ENCODE measurements at regions not wholly inside any gene's neighbourhood (a gene's known extent, or its start where the extent isn't known, plus 50 kb on each side); places are given as distances from the start of the nearest gene placed in this dataset.

DNA sequence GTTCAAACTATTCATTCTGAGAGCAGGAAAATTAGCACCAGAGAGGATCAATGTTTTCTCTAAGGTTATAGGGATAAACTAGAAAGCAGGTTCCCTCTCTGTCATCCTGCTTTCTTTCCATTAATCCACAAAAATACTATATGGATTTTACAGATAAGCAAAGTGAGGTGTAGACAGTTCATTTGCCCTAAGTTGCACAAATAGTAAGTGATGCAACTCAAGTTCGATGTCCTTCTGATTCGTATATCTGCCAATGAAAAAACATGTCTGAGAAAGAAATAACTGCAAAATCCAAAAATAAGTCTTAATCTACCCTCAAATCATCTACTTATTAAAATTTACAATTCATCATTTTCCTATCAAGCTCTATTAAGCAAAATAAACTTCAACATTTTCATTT lies 254.6 kb upstream of the USP15 start:
- H3K27me3 Mint-ChIP-seq (ENCODE audit: low read depth) = no peaks in the 10 kb centered on the region
- H3K4me1 Mint-ChIP-seq = peaks cover 2% of the 10 kb centered on the region; the same call in 1 of the 2 replicates
- no peak overlapping the region for H3K27ac Mint-ChIP-seq
- DNase-seq (ENCODE audit: low spot score) (no peak), ATAC-seq (no peak)
- H3K4me3 Mint-ChIP-seq = no peak overlapping the region
- no peak for TF ChIP-seq CREB1 (CRISPR knock-in tag; IDR thresholded peaks at IDR 0.05)
- TF ChIP-seq IRF2 (CRISPR knock-in tag; IDR thresholded peaks at IDR 0.05; ENCODE audit: borderline replicate concordance, low read depth) = no peak
- TF ChIP-seq, protein P1, sequence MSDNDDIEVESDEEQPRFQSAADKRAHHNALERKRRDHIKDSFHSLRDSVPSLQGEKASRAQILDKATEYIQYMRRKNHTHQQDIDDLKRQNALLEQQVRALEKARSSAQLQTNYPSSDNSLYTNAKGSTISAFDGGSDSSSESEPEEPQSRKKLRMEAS (CRISPR knock-in tag; IDR thresholded peaks at IDR 0.05) = no peak
- TF ChIP-seq ZNF423 (CRISPR knock-in tag; IDR thresholded peaks at IDR 0.05) = no peak
- no peak for TF ChIP-seq FOXJ3 (CRISPR knock-in tag; IDR thresholded peaks at IDR 0.05; ENCODE audit: borderline replicate concordance)
- TF ChIP-seq ZNF396 (CRISPR knock-in tag; IDR thresholded peaks at IDR 0.05; ENCODE audit: borderline replicate concordance) = no peak
- POLR2A ChIA-PET = no interaction called here
- no peaks in the 10 kb centered on the region for H3K36me3 Mint-ChIP-seq
- 0 out of 2 replicates have a peak, but pooled peaks cover 3% of the 10 kb centered on the region for H3K9me3 Mint-ChIP-seq
- CTCF ChIA-PET = interaction anchor here (0.9 kb wide), 1 partner anchor 187 kb away, joined by 4 read pairs; no protein-coding TSS in a partner anchor

DNA sequence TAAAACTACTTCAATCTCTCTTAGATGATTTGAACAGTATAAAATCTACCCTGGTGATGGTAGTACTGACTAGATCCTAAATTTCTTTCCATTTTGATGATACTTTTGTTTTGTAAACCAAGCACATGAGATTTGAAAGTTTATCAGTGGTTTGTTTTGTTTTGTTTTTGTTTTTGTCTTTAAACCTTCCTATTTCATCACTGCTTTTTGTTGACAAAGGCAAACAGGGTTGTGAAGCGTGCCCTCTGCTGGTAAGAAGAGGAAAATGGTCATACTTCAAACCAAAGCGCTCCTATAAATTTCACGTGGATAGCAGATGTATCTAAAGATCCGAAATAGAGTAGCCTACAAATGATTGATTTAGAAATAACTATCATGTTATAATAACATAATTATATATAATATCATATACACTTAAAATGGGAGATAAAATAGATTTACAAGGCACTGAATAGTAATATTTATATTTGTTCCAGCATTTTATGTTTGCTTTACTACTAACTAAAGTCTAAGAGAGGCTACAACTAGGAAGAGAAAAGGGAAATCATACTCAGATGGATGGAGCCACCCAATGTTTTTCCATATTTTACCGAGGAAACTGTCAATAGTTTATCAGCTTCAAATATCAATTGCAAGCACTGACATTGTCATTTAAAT lies 254.0 kb upstream of the USP15 start:
- H3K4me3 Mint-ChIP-seq = no peak overlapping the region
- 0 out of 2 replicates have a peak, but pooled peaks cover 6% of the 10 kb centered on the region for H3K9me3 Mint-ChIP-seq
- CTCF ChIA-PET = interaction anchor here (0.9 kb wide), 1 partner anchor 187 kb away, joined by 4 read pairs; no protein-coding TSS in a partner anchor
- POLR2A ChIA-PET = no interaction called here
- DNase-seq (ENCODE audit: low spot score) (peak; percentile 23), ATAC-seq (no peak)
- H3K4me1 Mint-ChIP-seq = peaks cover 2% of the 10 kb centered on the region; the same call in 1 of the 2 replicates
- no peaks in the 10 kb centered on the region for H3K36me3 Mint-ChIP-seq
- no peaks in the 10 kb centered on the region for H3K27me3 Mint-ChIP-seq (ENCODE audit: low read depth)
- peak overlapping the region; percentile 76 for H3K27ac Mint-ChIP-seq
- TF ChIP-seq, protein P2, sequence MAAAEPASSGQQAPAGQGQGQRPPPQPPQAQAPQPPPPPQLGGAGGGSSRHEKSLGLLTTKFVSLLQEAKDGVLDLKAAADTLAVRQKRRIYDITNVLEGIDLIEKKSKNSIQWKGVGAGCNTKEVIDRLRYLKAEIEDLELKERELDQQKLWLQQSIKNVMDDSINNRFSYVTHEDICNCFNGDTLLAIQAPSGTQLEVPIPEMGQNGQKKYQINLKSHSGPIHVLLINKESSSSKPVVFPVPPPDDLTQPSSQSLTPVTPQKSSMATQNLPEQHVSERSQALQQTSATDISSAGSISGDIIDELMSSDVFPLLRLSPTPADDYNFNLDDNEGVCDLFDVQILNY (CRISPR knock-in tag; IDR thresholded peaks at IDR 0.05) = no peak
- no peak for TF ChIP-seq ZNF232 (CRISPR knock-in tag; IDR thresholded peaks at IDR 0.05)
- TF ChIP-seq, protein P3, sequence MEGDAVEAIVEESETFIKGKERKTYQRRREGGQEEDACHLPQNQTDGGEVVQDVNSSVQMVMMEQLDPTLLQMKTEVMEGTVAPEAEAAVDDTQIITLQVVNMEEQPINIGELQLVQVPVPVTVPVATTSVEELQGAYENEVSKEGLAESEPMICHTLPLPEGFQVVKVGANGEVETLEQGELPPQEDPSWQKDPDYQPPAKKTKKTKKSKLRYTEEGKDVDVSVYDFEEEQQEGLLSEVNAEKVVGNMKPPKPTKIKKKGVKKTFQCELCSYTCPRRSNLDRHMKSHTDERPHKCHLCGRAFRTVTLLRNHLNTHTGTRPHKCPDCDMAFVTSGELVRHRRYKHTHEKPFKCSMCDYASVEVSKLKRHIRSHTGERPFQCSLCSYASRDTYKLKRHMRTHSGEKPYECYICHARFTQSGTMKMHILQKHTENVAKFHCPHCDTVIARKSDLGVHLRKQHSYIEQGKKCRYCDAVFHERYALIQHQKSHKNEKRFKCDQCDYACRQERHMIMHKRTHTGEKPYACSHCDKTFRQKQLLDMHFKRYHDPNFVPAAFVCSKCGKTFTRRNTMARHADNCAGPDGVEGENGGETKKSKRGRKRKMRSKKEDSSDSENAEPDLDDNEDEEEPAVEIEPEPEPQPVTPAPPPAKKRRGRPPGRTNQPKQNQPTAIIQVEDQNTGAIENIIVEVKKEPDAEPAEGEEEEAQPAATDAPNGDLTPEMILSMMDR (IDR thresholded peaks at IDR 0.05) = peak; percentile 70
- no peak for TF ChIP-seq KAT7 (CRISPR knock-in tag; IDR thresholded peaks at IDR 0.05; ENCODE audit: borderline replicate concordance)
- TF ChIP-seq ZBTB21 (CRISPR knock-in tag; IDR thresholded peaks at IDR 0.05; ENCODE audit: borderline replicate concordance) = no peak
- no peak for TF ChIP-seq GRHL2 (CRISPR knock-in tag; IDR thresholded peaks at IDR 0.05; ENCODE audit: insufficient replicate concordance, severe bottlenecking)
- no peak for TF ChIP-seq RELA (CRISPR knock-in tag; IDR thresholded peaks at IDR 0.05; ENCODE audit: borderline replicate concordance)

DNA sequence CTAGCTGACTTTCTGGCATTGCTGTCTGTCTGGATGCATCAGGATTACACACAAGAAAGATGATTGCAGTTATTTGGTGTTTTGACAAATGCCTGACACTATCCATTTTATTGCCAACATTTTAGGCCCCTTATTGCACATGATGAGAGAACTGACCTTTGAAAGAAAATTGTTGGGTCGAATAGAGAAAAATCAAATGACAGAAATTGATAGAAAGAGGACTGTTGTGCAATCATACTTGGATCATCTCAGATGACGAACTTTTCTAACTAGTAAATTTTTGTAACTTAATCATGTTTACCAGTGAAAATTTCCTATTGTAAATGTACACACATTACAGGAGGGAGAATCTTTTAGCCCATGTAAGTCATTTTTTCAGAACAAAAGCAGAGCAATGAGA lies 251.5 kb upstream of the USP15 start:
- peaks cover 2% of the 10 kb centered on the region; the same call in 1 of the 2 replicates for H3K4me1 Mint-ChIP-seq
- H3K36me3 Mint-ChIP-seq = no peaks in the 10 kb centered on the region
- DNase-seq (ENCODE audit: low spot score) (no peak), ATAC-seq (no peak)
- no peaks in the 10 kb centered on the region for H3K27me3 Mint-ChIP-seq (ENCODE audit: low read depth)
- no peak overlapping the region for H3K4me3 Mint-ChIP-seq
- CTCF ChIA-PET = no interaction called here
- no peak overlapping the region for H3K27ac Mint-ChIP-seq
- POLR2A ChIA-PET = no interaction called here
- H3K9me3 Mint-ChIP-seq = 0 out of 2 replicates have a peak, but pooled peaks cover 6% of the 10 kb centered on the region
- TF ChIP-seq, protein P4, sequence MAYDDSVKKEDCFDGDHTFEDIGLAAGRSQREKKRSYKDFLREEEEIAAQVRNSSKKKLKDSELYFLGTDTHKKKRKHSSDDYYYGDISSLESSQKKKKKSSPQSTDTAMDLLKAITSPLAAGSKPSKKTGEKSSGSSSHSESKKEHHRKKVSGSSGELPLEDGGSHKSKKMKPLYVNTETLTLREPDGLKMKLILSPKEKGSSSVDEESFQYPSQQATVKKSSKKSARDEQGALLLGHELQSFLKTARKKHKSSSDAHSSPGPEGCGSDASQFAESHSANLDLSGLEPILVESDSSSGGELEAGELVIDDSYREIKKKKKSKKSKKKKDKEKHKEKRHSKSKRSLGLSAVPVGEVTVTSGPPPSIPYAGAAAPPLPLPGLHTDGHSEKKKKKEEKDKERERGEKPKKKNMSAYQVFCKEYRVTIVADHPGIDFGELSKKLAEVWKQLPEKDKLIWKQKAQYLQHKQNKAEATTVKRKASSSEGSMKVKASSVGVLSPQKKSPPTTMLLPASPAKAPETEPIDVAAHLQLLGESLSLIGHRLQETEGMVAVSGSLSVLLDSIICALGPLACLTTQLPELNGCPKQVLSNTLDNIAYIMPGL (CRISPR knock-in tag; IDR thresholded peaks at IDR 0.05) = no peak
- TF ChIP-seq, protein P5, sequence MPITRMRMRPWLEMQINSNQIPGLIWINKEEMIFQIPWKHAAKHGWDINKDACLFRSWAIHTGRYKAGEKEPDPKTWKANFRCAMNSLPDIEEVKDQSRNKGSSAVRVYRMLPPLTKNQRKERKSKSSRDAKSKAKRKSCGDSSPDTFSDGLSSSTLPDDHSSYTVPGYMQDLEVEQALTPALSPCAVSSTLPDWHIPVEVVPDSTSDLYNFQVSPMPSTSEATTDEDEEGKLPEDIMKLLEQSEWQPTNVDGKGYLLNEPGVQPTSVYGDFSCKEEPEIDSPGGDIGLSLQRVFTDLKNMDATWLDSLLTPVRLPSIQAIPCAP (CRISPR knock-in tag; IDR thresholded peaks at IDR 0.05) = no peak
- TF ChIP-seq ZNF396 (CRISPR knock-in tag; IDR thresholded peaks at IDR 0.05; ENCODE audit: borderline replicate concordance) = no peak
- TF ChIP-seq ESRRA (CRISPR knock-in tag; IDR thresholded peaks at IDR 0.05; ENCODE audit: borderline replicate concordance) = no peak
- TF ChIP-seq, protein P6, sequence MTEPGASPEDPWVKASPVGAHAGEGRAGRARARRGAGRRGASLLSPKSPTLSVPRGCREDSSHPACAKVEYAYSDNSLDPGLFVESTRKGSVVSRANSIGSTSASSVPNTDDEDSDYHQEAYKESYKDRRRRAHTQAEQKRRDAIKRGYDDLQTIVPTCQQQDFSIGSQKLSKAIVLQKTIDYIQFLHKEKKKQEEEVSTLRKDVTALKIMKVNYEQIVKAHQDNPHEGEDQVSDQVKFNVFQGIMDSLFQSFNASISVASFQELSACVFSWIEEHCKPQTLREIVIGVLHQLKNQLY (CRISPR knock-in tag; IDR thresholded peaks at IDR 0.05) = no peak
- no peak for TF ChIP-seq ZNF423 (CRISPR knock-in tag; IDR thresholded peaks at IDR 0.05)
- TF ChIP-seq, protein P7, sequence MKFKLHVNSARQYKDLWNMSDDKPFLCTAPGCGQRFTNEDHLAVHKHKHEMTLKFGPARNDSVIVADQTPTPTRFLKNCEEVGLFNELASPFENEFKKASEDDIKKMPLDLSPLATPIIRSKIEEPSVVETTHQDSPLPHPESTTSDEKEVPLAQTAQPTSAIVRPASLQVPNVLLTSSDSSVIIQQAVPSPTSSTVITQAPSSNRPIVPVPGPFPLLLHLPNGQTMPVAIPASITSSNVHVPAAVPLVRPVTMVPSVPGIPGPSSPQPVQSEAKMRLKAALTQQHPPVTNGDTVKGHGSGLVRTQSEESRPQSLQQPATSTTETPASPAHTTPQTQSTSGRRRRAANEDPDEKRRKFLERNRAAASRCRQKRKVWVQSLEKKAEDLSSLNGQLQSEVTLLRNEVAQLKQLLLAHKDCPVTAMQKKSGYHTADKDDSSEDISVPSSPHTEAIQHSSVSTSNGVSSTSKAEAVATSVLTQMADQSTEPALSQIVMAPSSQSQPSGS (CRISPR knock-in tag; IDR thresholded peaks at IDR 0.05; ENCODE audit: borderline replicate concordance, low read depth) = no peak
- no peak for TF ChIP-seq EMX1 (CRISPR knock-in tag; IDR thresholded peaks at IDR 0.05)
- TF ChIP-seq, protein P1 (CRISPR knock-in tag; IDR thresholded peaks at IDR 0.05) = no peak
- TF ChIP-seq TEAD1 (CRISPR knock-in tag; IDR thresholded peaks at IDR 0.05) = no peak
- TF ChIP-seq, protein P8, sequence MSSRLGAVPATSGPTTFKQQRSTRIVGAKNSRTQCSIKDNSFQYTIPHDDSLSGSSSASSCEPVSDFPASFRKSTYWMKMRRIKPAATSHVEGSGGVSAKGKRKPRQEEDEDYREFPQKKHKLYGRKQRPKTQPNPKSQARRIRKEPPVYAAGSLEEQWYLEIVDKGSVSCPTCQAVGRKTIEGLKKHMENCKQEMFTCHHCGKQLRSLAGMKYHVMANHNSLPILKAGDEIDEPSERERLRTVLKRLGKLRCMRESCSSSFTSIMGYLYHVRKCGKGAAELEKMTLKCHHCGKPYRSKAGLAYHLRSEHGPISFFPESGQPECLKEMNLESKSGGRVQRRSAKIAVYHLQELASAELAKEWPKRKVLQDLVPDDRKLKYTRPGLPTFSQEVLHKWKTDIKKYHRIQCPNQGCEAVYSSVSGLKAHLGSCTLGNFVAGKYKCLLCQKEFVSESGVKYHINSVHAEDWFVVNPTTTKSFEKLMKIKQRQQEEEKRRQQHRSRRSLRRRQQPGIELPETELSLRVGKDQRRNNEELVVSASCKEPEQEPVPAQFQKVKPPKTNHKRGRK (CRISPR knock-in tag; IDR thresholded peaks at IDR 0.05; ENCODE audit: borderline replicate concordance) = no peak
